ENCODE measurements at regions not wholly inside any gene's neighbourhood (a gene's known extent, or its start where the extent isn't known, plus 50 kb on each side); places are given as distances from the start of the nearest gene placed in this dataset.

GRCh38 chr16:85344502-85345128 lies 232.3 kb upstream of the CIBAR2 start:
- DNase-seq (ENCODE audit: low read depth), result no peak

GRCh38 chr16:85345129-85345639 lies 232.9 kb upstream of the CIBAR2 start:
- no peak for DNase-seq (ENCODE audit: low read depth)

GRCh38 chr16:85346404-85347212 lies 234.3 kb upstream of the CIBAR2 start:
- no peak for DNase-seq (ENCODE audit: low read depth)

GRCh38 chr16:85347213-85347591 lies 234.9 kb upstream of the CIBAR2 start:
- DNase-seq (ENCODE audit: low read depth), result no peak

- DNase-seq (ENCODE audit: low read depth), result no peak
These were observed 236.0 kb upstream of the CIBAR2 start for GRCh38 chr16:85348065-85348840.

GRCh38 chr16:85348911-85349334 lies 236.7 kb upstream of the CIBAR2 start:
- no peak for DNase-seq (ENCODE audit: low read depth)

- DNase-seq (ENCODE audit: low read depth), result no peak
These were observed 237.3 kb upstream of the CIBAR2 start for GRCh38 chr16:85349365-85350145.

GRCh38 chr16:85350146-85350728 lies 238.0 kb upstream of the CIBAR2 start:
- no peak for DNase-seq (ENCODE audit: low read depth)

GRCh38 chr16:85350973-85351372 lies 238.7 kb upstream of the CIBAR2 start:
- no peak for DNase-seq (ENCODE audit: low read depth)

- no peak for DNase-seq (ENCODE audit: low read depth)
These were observed 240.7 kb upstream of the CIBAR2 start for GRCh38 chr16:85353013-85353412.

GRCh38 chr16:85353839-85354685 lies 241.8 kb upstream of the CIBAR2 start:
- DNase-seq (ENCODE audit: low read depth), result no peak

GRCh38 chr16:85354686-85355514 lies 242.6 kb upstream of the CIBAR2 start:
- DNase-seq (ENCODE audit: low read depth), result no peak

GRCh38 chr16:85355515-85355837 lies 243.2 kb upstream of the CIBAR2 start:
- DNase-seq (ENCODE audit: low read depth), result no peak

GRCh38 chr16:85356157-85356556 lies 243.9 kb upstream of the CIBAR2 start:
- no peak for DNase-seq (ENCODE audit: low read depth)

GRCh38 chr16:85357323-85357722 lies 245.1 kb upstream of the CIBAR2 start:
- no peak for DNase-seq (ENCODE audit: low read depth)

GRCh38 chr16:85357924-85358505 lies 245.7 kb upstream of the CIBAR2 start:
- no peak for DNase-seq (ENCODE audit: low read depth)

GRCh38 chr16:85358704-85359146 lies 246.5 kb upstream of the CIBAR2 start:
- no peak for DNase-seq (ENCODE audit: low read depth)

GRCh38 chr16:85359147-85359822 lies 247.0 kb upstream of the CIBAR2 start:
- DNase-seq (ENCODE audit: low read depth), result no peak
